BJ (cell line): ENCODE measurements at regions not wholly inside any gene's neighbourhood (a gene's known extent, or its start where the extent isn't known, plus 50 kb on each side); places are given as distances from the start of the nearest gene placed in this dataset.

Experiments
- CTCF ChIA-PET: fragments of 350-600 bp; formaldehyde crosslinking; extraction: SDS; loops from one replicate; lab custom pipeline; 2021; ENCODE audit warnings: antibody characterized with exemption, inconsistent platforms; lab: Yijun Ruan, JAX
- POLR2A ChIA-PET: fragments of 300-600 bp; sonication (Branson Sonifier 250); formaldehyde crosslinking; extraction: SDS; loops from one replicate; lab custom pipeline; 2021; ENCODE audit warnings: antibody characterized with exemption; lab: Charles Lee
- DNase-seq: peaks from one replicate; pipeline ENCODE4 v3.0.0-alpha.2; 2011; ENCODE audit warnings: low read depth
- H3K27me3 ChIP-seq: 2 replicates; pipeline ENCODE4 v1.6.0; 2011; ENCODE audit warnings: low read length; ENCODE audit not compliant: control insufficient read depth, insufficient read depth
- H3K36me3 ChIP-seq: 2 replicates; pipeline ENCODE4 v1.5.1; 2011; ENCODE audit warnings: low read length; ENCODE audit not compliant: control insufficient read depth, insufficient read depth
- H3K4me3 ChIP-seq: 2 replicates; pipeline ENCODE4 v1.5.1; 2011; ENCODE audit warnings: low read depth, mild to moderate bottlenecking, control low read depth, low read length
- TF ChIP-seq, protein P1 (sequence below): IDR thresholded peaks from 2 replicates; pipeline ENCODE4 v1.5.1; 2011; ENCODE audit warnings: low read depth, mild to moderate bottlenecking, control low read depth, inconsistent platforms, low read length, moderate library complexity; ENCODE audit not compliant: insufficient read depth

DNA sequence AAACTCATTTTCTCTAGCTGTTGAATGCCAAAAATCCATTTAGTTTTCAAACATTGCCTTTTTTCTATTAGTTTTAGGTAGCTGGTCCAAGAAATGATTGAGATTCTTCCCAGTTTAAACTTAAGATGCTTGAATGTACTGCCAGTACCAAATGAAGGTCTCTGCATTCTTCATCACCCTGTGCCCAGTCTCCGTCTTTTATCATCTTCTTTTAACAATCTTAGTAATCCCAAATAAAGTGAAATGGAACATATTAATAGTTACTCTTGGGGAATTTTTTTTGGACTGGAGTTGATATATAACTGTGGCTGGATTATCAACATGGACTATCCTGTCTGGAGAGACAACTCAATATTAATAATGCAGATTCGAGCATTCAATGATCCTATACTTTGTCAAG is 54.1 kb upstream of the PCED1B start:
- H3K36me3 ChIP-seq: no peaks in the 10 kb centered on the region
- TF ChIP-seq, protein P1, sequence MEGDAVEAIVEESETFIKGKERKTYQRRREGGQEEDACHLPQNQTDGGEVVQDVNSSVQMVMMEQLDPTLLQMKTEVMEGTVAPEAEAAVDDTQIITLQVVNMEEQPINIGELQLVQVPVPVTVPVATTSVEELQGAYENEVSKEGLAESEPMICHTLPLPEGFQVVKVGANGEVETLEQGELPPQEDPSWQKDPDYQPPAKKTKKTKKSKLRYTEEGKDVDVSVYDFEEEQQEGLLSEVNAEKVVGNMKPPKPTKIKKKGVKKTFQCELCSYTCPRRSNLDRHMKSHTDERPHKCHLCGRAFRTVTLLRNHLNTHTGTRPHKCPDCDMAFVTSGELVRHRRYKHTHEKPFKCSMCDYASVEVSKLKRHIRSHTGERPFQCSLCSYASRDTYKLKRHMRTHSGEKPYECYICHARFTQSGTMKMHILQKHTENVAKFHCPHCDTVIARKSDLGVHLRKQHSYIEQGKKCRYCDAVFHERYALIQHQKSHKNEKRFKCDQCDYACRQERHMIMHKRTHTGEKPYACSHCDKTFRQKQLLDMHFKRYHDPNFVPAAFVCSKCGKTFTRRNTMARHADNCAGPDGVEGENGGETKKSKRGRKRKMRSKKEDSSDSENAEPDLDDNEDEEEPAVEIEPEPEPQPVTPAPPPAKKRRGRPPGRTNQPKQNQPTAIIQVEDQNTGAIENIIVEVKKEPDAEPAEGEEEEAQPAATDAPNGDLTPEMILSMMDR: no peak
- DNase-seq: no peak
- no peak overlapping the region for H3K4me3 ChIP-seq
- no peaks in the 10 kb centered on the region for H3K27me3 ChIP-seq
- ChIA-PET POLR2A (no interaction called here), CTCF (no interaction called here)

DNA sequence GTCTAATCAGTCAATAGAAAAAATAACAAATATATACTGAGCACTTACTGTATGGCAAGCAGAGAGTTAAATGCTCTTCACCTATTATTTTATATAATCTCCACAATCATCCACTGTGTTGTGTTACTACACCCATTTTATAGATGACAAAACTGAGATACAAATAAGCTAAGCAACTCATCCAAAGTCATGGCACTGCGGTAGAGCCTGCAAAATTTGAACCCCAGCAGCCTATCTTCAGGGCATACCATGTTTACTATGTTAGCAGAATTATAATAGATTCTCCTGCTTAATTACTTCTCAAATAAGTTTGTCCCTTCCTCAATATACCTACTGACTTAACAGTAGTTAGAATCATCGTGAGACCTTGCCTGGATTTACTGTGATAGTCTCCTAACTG is 53.6 kb upstream of the PCED1B start:
- ChIA-PET POLR2A (no interaction called here), CTCF (no interaction called here)
- TF ChIP-seq, protein P1: no peak
- no peak overlapping the region for H3K4me3 ChIP-seq
- no peaks in the 10 kb centered on the region for H3K27me3 ChIP-seq
- DNase-seq: no peak
- H3K36me3 ChIP-seq: no peaks in the 10 kb centered on the region

DNA sequence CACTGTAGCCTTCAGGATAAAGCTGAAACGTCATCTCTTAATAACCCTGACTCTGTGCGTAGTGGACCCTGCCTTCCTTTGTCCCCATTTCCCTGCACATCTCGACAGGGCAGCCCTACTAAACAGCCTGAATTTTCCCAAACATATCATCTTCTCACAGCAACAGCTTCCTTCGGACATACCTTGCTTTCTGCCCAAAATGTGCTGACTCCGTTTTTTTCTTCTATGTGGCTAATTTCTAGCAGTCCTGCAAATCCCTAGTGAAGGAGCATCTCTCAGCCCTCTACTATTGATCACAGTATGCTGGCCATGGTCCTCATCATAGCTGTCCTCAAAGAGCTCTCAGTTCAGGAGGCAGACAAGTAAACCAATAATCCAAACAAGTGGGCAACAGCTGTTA is 53.1 kb upstream of the PCED1B start:
- ChIA-PET CTCF (interaction anchor here (0.6 to 1.0 kb wide), 2 partner anchors 324 to 661 kb away, joined by 3 read pairs; no protein-coding TSS in a partner anchor), POLR2A (no interaction called here)
- Histone ChIP-seq H3K4me3 (no peak overlapping the region), H3K36me3 (no peaks in the 10 kb centered on the region), H3K27me3 (no peaks in the 10 kb centered on the region)
- TF ChIP-seq, protein P1: no peak
- no peak for DNase-seq
